MM.1S (cell line): ENCODE measurements at regions not wholly inside any gene's neighbourhood (a gene's known extent, or its start where the extent isn't known, plus 50 kb on each side); places are given as distances from the start of the nearest gene placed in this dataset.

Experiments used
- DNase-seq: peaks from one replicate; pipeline ENCODE4 v3.0.0-alpha.2; 2015
- H2AFZ ChIP-seq: fragments of 300-600 bp; sonication (generic); 2 replicates; pipeline ENCODE4 v1.6.0; 2016; ENCODE audit warnings: antibody characterized with exemption, low read length
- H3F3A ChIP-seq: fragments of 300-600 bp; sonication (generic); 2 replicates; pipeline ENCODE4 v1.6.1; 2016; ENCODE audit warnings: mild to moderate bottlenecking, antibody characterized with exemption, low read length, moderate library complexity, mixed read lengths; ENCODE audit not compliant: insufficient read depth
- H3K27ac ChIP-seq: fragments of 300-600 bp; sonication (generic); 2 replicates; pipeline ENCODE4 v1.5.1; 2016; ENCODE audit warnings: mild to moderate bottlenecking, low read length
- H3K27me3 ChIP-seq: fragments of 300-600 bp; sonication (generic); replicated peaks from 2 replicates; pipeline ENCODE4 v1.6.0; 2016; ENCODE audit warnings: low read length; ENCODE audit not compliant: insufficient read depth
- H3K36me3 ChIP-seq: fragments of 300-600 bp; sonication (generic); replicated peaks from 2 replicates; pipeline ENCODE4 v1.6.1; 2016; ENCODE audit warnings: mild to moderate bottlenecking, low read length, mixed read lengths; ENCODE audit not compliant: insufficient read depth
- H3K4me1 ChIP-seq: fragments of 300-600 bp; sonication (generic); 2 replicates; pipeline ENCODE4 v1.6.1; 2016; ENCODE audit warnings: low read length, mixed read lengths
- H3K4me2 ChIP-seq: fragments of 300-600 bp; sonication (generic); 2 replicates; pipeline ENCODE4 v1.6.0; 2016; ENCODE audit warnings: low read depth, low read length
- H3K4me3 ChIP-seq: fragments of 300-600 bp; sonication (generic); 2 replicates; pipeline ENCODE4 v1.5.1; 2016; ENCODE audit warnings: low read length, mixed read lengths
- H3K79me2 ChIP-seq: fragments of 300-600 bp; sonication (generic); 2 replicates; pipeline ENCODE4 v1.6.1; 2016; ENCODE audit warnings: mixed run types, low read length, mixed read lengths
- H3K9ac ChIP-seq: fragments of 300-600 bp; sonication (generic); 2 replicates; pipeline ENCODE4 v1.6.1; 2016; ENCODE audit warnings: low read length, mixed read lengths
- H3K9me2 ChIP-seq: fragments of 300-600 bp; sonication (generic); replicated peaks from 2 replicates; pipeline ENCODE4 v1.6.1; 2016; ENCODE audit warnings: mild to moderate bottlenecking, low read length, mixed read lengths; ENCODE audit not compliant: insufficient read depth
- H3K9me3 ChIP-seq: fragments of 300-600 bp; sonication (generic); replicated peaks from 2 replicates; pipeline ENCODE4 v1.6.1; 2016; ENCODE audit warnings: mild to moderate bottlenecking, low read length, mixed read lengths; ENCODE audit not compliant: insufficient read depth
- H4K20me1 ChIP-seq: fragments of 300-600 bp; sonication (generic); 2 replicates; pipeline ENCODE4 v1.6.1; 2016; ENCODE audit warnings: mild to moderate bottlenecking, low read length, moderate library complexity, mixed read lengths; ENCODE audit not compliant: insufficient read depth
- EZH2 ChIP-seq: fragments of 300-600 bp; sonication (generic); optimal IDR thresholded peaks from 2 replicates; pipeline ENCODE3; 2017; ENCODE audit warnings: low read depth, mild to moderate bottlenecking, antibody characterized with exemption, low read length, mixed read lengths
- EZH2phosphoT487 ChIP-seq: fragments of 300-600 bp; sonication (generic); IDR thresholded peaks from 2 replicates; pipeline ENCODE4 v1.6.1; 2018; ENCODE audit warnings: antibody characterized with exemption, low read length
- TF ChIP-seq, protein P1 (sequence below): fragments of 300-600 bp; sonication (generic); IDR thresholded peaks from 2 replicates; pipeline ENCODE4 v1.5.1; 2016; ENCODE audit warnings: antibody characterized with exemption, low read length, mixed read lengths

DNA sequence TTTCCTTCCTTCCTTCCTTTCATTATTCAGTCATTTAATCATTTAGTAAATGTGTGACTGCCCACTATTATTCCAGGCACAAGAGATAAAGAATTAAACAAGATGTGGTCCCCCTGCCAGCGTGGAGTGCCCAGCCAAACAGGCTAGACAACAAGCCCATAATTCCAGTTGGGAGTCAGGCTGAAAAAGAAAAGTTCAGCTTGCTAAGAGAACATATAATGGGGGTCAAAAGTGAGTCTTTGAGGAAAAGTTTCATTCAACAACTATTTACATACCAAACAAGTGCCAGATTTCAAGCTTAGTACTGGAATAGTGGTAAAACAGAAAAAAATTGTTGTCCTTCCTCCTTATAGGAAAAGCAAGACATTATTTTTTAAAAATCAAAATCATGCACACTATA, 523.7 kb downstream of the TAFA4 start:
- no peak for DNase-seq
- H3K36me3 ChIP-seq = no peaks in the 10 kb centered on the region
- no peak overlapping the region for H3K4me2 ChIP-seq
- H3F3A ChIP-seq = no peaks in the 10 kb centered on the region
- H3K9me2 ChIP-seq = no peaks in the 10 kb centered on the region
- H3K79me2 ChIP-seq = no peaks in the 10 kb centered on the region
- H3K27me3 ChIP-seq = no peaks in the 10 kb centered on the region
- no peak overlapping the region for H3K4me3 ChIP-seq
- no peak overlapping the region for H3K9ac ChIP-seq
- H3K27ac ChIP-seq = no peak overlapping the region
- H2AFZ ChIP-seq = no peak overlapping the region
- TF ChIP-seq, protein P1, sequence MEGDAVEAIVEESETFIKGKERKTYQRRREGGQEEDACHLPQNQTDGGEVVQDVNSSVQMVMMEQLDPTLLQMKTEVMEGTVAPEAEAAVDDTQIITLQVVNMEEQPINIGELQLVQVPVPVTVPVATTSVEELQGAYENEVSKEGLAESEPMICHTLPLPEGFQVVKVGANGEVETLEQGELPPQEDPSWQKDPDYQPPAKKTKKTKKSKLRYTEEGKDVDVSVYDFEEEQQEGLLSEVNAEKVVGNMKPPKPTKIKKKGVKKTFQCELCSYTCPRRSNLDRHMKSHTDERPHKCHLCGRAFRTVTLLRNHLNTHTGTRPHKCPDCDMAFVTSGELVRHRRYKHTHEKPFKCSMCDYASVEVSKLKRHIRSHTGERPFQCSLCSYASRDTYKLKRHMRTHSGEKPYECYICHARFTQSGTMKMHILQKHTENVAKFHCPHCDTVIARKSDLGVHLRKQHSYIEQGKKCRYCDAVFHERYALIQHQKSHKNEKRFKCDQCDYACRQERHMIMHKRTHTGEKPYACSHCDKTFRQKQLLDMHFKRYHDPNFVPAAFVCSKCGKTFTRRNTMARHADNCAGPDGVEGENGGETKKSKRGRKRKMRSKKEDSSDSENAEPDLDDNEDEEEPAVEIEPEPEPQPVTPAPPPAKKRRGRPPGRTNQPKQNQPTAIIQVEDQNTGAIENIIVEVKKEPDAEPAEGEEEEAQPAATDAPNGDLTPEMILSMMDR = no peak
- no peak for TF ChIP-seq EZH2
- TF ChIP-seq EZH2phosphoT487 = no peak
- no peaks in the 10 kb centered on the region for H3K4me1 ChIP-seq
- no peaks in the 10 kb centered on the region for H3K9me3 ChIP-seq
- no peaks in the 10 kb centered on the region for H4K20me1 ChIP-seq

DNA sequence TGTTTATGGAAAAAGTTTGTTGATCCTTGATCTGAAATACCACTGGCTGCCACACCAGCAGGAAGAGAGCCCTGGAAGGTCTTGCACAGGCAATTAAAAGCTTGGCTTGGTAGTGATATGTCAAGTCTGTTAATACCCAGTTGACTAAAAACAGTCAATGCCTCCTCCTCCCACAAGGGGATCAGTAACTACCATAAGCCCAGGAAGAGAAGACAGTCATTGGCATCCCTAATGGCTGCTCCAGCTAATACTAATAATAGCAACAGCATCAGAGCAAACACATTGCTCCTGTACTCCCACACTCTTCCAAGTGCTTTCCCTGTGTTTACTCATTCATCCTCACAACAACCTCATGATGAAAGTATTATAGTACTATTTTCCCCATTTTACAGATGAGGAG, 528.6 kb downstream of the TAFA4 start:
- DNase-seq = no peak
- H3K9me3 ChIP-seq = no peaks in the 10 kb centered on the region
- H3K36me3 ChIP-seq = no peaks in the 10 kb centered on the region
- TF ChIP-seq, protein P1 = no peak
- no peaks in the 10 kb centered on the region for H3K4me1 ChIP-seq
- no peaks in the 10 kb centered on the region for H3K9me2 ChIP-seq
- no peak overlapping the region for H2AFZ ChIP-seq
- H3K27ac ChIP-seq = no peak overlapping the region
- no peak overlapping the region for H3K9ac ChIP-seq
- H3K4me3 ChIP-seq = no peak overlapping the region
- no peaks in the 10 kb centered on the region for H3K79me2 ChIP-seq
- no peaks in the 10 kb centered on the region for H3F3A ChIP-seq
- H3K27me3 ChIP-seq = no peaks in the 10 kb centered on the region
- no peak overlapping the region for H3K4me2 ChIP-seq
- H4K20me1 ChIP-seq = no peaks in the 10 kb centered on the region

DNA sequence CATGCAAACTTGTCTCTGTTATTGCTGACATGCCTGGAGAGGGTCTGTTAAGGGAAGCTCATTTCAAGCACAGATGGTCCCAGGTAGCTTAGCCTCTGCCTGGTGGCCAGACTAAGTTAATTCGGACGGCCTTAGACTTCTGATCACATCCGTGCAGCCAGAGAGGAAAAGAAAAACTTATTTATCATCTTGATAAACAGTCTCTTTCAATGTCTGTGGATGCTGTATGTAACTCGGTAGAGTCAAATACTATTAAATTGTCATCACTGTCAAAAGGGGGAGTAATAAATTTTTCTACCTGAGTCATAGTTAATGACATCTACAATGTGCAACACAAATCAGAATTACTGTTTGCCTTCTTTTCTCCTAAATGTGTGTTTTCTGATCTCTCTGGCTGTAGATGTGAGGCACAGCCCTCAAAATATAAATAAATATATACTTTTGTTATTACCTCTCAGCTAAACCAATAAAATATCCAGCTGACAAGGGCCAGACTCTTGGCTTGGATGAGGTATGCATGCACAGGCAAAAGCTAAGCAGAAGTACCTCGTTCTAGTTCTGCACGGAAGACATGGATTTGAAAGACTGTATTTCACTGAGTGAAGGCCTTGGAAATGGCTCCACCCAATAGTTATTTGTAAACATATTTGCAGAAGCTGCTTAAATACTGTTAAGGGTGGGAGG, 530.0 kb downstream of the TAFA4 start:
- DNase-seq = no peak
- H3K4me3 ChIP-seq = no peak overlapping the region
- H3K79me2 ChIP-seq = no peaks in the 10 kb centered on the region
- no peak overlapping the region for H3K9ac ChIP-seq
- no peaks in the 10 kb centered on the region for H3K9me2 ChIP-seq
- no peaks in the 10 kb centered on the region for H3K27me3 ChIP-seq
- H3K4me1 ChIP-seq = no peaks in the 10 kb centered on the region
- H2AFZ ChIP-seq = no peak overlapping the region
- no peaks in the 10 kb centered on the region for H3K9me3 ChIP-seq
- no peak overlapping the region for H3K4me2 ChIP-seq
- H3K36me3 ChIP-seq = no peaks in the 10 kb centered on the region
- H3F3A ChIP-seq = no peaks in the 10 kb centered on the region
- TF ChIP-seq EZH2 (no peak), EZH2phosphoT487 (no peak)
- TF ChIP-seq, protein P1 = no peak
- H4K20me1 ChIP-seq = no peaks in the 10 kb centered on the region
- H3K27ac ChIP-seq = no peak overlapping the region
